ENCODE measurements at regions not wholly inside any gene's neighbourhood (a gene's known extent, or its start where the extent isn't known, plus 50 kb on each side); places are given as distances from the start of the nearest gene placed in this dataset.

GRCh38 chr4:160202802-160203201, 1099.9 kb downstream of the RAPGEF2 start:
- Histone ChIP-seq H3K4me3 (ENCODE audit: low read length) (no peak overlapping the region), H3K36me3 (replicated peaks; ENCODE audit: low read depth, low read length) (no peaks in the 10 kb centered on the region), H3K27me3 (ENCODE audit: low read depth, low read length) (no peaks in the 10 kb centered on the region), H3K4me2 (ENCODE audit: low read length) (peak overlapping the region; percentile 0; the same call in 1 of the 2 replicates), H3K9me3 (ENCODE audit: insufficient read depth, low read length) (peaks cover 4% of the 10 kb centered on the region; the same call in 1 of the 2 replicates), H2AFZ (ENCODE audit: low read depth, low read length) (0 out of 2 replicates have a peak overlapping the region, but pooled peaks have one; percentile 12), H3K79me2 (ENCODE audit: low read length) (no peaks in the 10 kb centered on the region), H3K9ac (ENCODE audit: low read length) (no peak overlapping the region), H3K4me1 (ENCODE audit: low read length) (peaks cover 11% of the 10 kb centered on the region), H4K20me1 (ENCODE audit: insufficient read depth, low read length) (no peaks in the 10 kb centered on the region), H3K27ac (ENCODE audit: low read length) (no peak overlapping the region)
- no peak for TF ChIP-seq CTCF (IDR thresholded peaks at IDR 0.05; ENCODE audit: low read depth, low read length)
- no peak for TF ChIP-seq EZH2phosphoT487 (IDR thresholded peaks at IDR 0.05; ENCODE audit: low read depth)

GRCh38 chr4:160212078-160212477, 1109.2 kb downstream of the RAPGEF2 start:
- Histone ChIP-seq H3K4me3 (ENCODE audit: low read length) (no peak overlapping the region), H3K4me1 (ENCODE audit: low read length) (no peaks in the 10 kb centered on the region), H3K27me3 (ENCODE audit: low read depth, low read length) (no peaks in the 10 kb centered on the region), H3K79me2 (ENCODE audit: low read length) (no peaks in the 10 kb centered on the region), H3K36me3 (replicated peaks; ENCODE audit: low read depth, low read length) (no peaks in the 10 kb centered on the region), H3K9ac (ENCODE audit: low read length) (no peak overlapping the region), H3K4me2 (ENCODE audit: low read length) (no peak overlapping the region), H2AFZ (ENCODE audit: low read depth, low read length) (no peak overlapping the region), H4K20me1 (ENCODE audit: insufficient read depth, low read length) (no peaks in the 10 kb centered on the region), H3K9me3 (ENCODE audit: insufficient read depth, low read length) (peaks cover 9% of the 10 kb centered on the region; the same call in 1 of the 2 replicates), H3K27ac (ENCODE audit: low read length) (no peak overlapping the region)
- TF ChIP-seq CTCF (IDR thresholded peaks at IDR 0.05; ENCODE audit: low read depth, low read length) (no peak), EZH2phosphoT487 (IDR thresholded peaks at IDR 0.05; ENCODE audit: low read depth) (no peak)

DNA sequence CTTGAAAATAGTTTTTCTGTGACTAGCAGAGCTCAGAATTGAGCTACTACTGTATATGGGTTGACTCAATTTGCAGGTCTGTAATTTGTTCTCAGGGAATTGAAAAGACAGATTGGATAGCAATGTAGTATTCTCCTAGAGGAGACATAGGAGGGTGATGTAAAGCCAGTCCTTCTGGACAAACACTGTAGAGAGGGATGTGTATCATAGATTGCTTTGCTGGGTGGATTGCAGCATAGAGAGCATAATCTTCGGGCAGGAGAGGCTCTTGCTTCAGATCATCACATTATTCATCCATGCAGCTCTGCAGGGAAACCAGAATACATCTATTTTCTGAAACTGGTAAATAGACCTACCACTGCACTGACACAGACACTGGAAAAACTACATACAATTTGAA, 1110.5 kb downstream of the RAPGEF2 start:
- TF ChIP-seq EZH2phosphoT487 (IDR thresholded peaks at IDR 0.05; ENCODE audit: low read depth), result no peak
- TF ChIP-seq CTCF (IDR thresholded peaks at IDR 0.05; ENCODE audit: low read depth, low read length), result no peak
- Histone ChIP-seq H3K4me1 (ENCODE audit: low read length) (no peaks in the 10 kb centered on the region), H3K27me3 (ENCODE audit: low read depth, low read length) (no peaks in the 10 kb centered on the region), H3K9ac (ENCODE audit: low read length) (no peak overlapping the region), H3K4me2 (ENCODE audit: low read length) (no peak overlapping the region), H2AFZ (ENCODE audit: low read depth, low read length) (0 out of 2 replicates have a peak overlapping the region, but pooled peaks have one; percentile 7), H4K20me1 (ENCODE audit: insufficient read depth, low read length) (no peaks in the 10 kb centered on the region), H3K36me3 (replicated peaks; ENCODE audit: low read depth, low read length) (no peaks in the 10 kb centered on the region), H3K4me3 (ENCODE audit: low read length) (no peak overlapping the region), H3K79me2 (ENCODE audit: low read length) (no peaks in the 10 kb centered on the region), H3K9me3 (ENCODE audit: insufficient read depth, low read length) (peaks cover 15% of the 10 kb centered on the region; the same call in 1 of the 2 replicates), H3K27ac (ENCODE audit: low read length) (no peak overlapping the region)

- Histone ChIP-seq H3K36me3 (replicated peaks; ENCODE audit: low read depth, low read length) (no peaks in the 10 kb centered on the region), H3K4me3 (ENCODE audit: low read length) (no peak overlapping the region), H2AFZ (ENCODE audit: low read depth, low read length) (no peak overlapping the region), H4K20me1 (ENCODE audit: insufficient read depth, low read length) (no peaks in the 10 kb centered on the region), H3K4me1 (ENCODE audit: low read length) (no peaks in the 10 kb centered on the region), H3K27me3 (ENCODE audit: low read depth, low read length) (no peaks in the 10 kb centered on the region), H3K27ac (ENCODE audit: low read length) (no peak overlapping the region), H3K79me2 (ENCODE audit: low read length) (no peaks in the 10 kb centered on the region), H3K4me2 (ENCODE audit: low read length) (no peak overlapping the region), H3K9me3 (ENCODE audit: insufficient read depth, low read length) (peaks cover 15% of the 10 kb centered on the region; the same call in 1 of the 2 replicates), H3K9ac (ENCODE audit: low read length) (no peak overlapping the region)
- TF ChIP-seq EZH2phosphoT487 (IDR thresholded peaks at IDR 0.05; ENCODE audit: low read depth) (no peak), CTCF (IDR thresholded peaks at IDR 0.05; ENCODE audit: low read depth, low read length) (no peak)
These were observed 1114.5 kb downstream of the RAPGEF2 start for GRCh38 chr4:160217352-160217751.

Measured in OCI-LY3 (cell line).